GM23338 (cell line): ENCODE measurements at regions not wholly inside any gene's neighbourhood (a gene's known extent, or its start where the extent isn't known, plus 50 kb on each side); places are given as distances from the start of the nearest gene placed in this dataset.

ENCODE experiments used
- CREB1 ChIP-seq: fragments of 250-450 bp; sonication (Bioruptor Pico); IDR thresholded peaks from 2 replicates; pipeline ENCODE4 v1.5.0; 2020; ENCODE audit warnings: low read depth, mild to moderate bottlenecking, moderate library complexity
- ETS1 ChIP-seq: IDR thresholded peaks from 2 replicates; pipeline ENCODE4 v1.6.1; 2016; ENCODE audit warnings: antibody characterized with exemption
- EZH2 ChIP-seq: fragments of 200-600 bp; sonication (generic); IDR thresholded peaks from one replicate; pipeline ENCODE4 v1.8.0; 2017; ENCODE audit warnings: antibody characterized with exemption, mild to moderate bottlenecking, low read depth; ENCODE audit not compliant: unreplicated experiment
- EZH2phosphoT487 ChIP-seq: fragments of 200-600 bp; sonication (generic); IDR thresholded peaks from one replicate; pipeline ENCODE4 v1.8.1; 2018; ENCODE audit warnings: antibody characterized with exemption; ENCODE audit not compliant: unreplicated experiment
- JUNB ChIP-seq: IDR thresholded peaks from one replicate; pipeline ENCODE4 v1.6.1; 2016; ENCODE audit warnings: antibody characterized with exemption; ENCODE audit not compliant: unreplicated experiment
- POLR2AphosphoS5 ChIP-seq: IDR thresholded peaks from 2 replicates; pipeline ENCODE4 v1.6.1; 2016; ENCODE audit warnings: antibody characterized with exemption, low read depth
- STAT1 ChIP-seq: IDR thresholded peaks from one replicate; pipeline ENCODE4 v1.6.1; 2016; ENCODE audit warnings: antibody characterized with exemption; ENCODE audit not compliant: unreplicated experiment
- ZNF114 ChIP-seq: fragments of 250-450 bp; sonication (Bioruptor Pico); IDR thresholded peaks from 2 replicates; pipeline ENCODE4 v1.5.0; 2020; ENCODE audit warnings: mild to moderate bottlenecking, moderate library complexity
- ZNF331 ChIP-seq: fragments of 250-450 bp; sonication (Bioruptor Pico); IDR thresholded peaks from 2 replicates; pipeline ENCODE4 v1.5.0; 2020; ENCODE audit warnings: low read depth, mild to moderate bottlenecking, moderate library complexity
- TF ChIP-seq, protein P1 (sequence below): fragments of 250-450 bp; sonication (Bioruptor Pico); IDR thresholded peaks from 2 replicates; pipeline ENCODE4 v1.5.0; 2020; ENCODE audit warnings: mild to moderate bottlenecking, moderate library complexity
- TF ChIP-seq, protein P2 (sequence below), 2 experiments: fragments of 200-600 bp in 1 of 2; sonication (generic) in 1 of 2; conservative IDR thresholded peaks; 2 replicates each; pipeline versions ENCODE4 v1.5.1 to v1.6.1; 2016 to 2017; ENCODE audit warnings: antibody characterized with exemption in 2 of 2, low read depth in 2 of 2, mild to moderate bottlenecking in 2 of 2, moderate library complexity in 1 of 2

- TF ChIP-seq, protein P1, sequence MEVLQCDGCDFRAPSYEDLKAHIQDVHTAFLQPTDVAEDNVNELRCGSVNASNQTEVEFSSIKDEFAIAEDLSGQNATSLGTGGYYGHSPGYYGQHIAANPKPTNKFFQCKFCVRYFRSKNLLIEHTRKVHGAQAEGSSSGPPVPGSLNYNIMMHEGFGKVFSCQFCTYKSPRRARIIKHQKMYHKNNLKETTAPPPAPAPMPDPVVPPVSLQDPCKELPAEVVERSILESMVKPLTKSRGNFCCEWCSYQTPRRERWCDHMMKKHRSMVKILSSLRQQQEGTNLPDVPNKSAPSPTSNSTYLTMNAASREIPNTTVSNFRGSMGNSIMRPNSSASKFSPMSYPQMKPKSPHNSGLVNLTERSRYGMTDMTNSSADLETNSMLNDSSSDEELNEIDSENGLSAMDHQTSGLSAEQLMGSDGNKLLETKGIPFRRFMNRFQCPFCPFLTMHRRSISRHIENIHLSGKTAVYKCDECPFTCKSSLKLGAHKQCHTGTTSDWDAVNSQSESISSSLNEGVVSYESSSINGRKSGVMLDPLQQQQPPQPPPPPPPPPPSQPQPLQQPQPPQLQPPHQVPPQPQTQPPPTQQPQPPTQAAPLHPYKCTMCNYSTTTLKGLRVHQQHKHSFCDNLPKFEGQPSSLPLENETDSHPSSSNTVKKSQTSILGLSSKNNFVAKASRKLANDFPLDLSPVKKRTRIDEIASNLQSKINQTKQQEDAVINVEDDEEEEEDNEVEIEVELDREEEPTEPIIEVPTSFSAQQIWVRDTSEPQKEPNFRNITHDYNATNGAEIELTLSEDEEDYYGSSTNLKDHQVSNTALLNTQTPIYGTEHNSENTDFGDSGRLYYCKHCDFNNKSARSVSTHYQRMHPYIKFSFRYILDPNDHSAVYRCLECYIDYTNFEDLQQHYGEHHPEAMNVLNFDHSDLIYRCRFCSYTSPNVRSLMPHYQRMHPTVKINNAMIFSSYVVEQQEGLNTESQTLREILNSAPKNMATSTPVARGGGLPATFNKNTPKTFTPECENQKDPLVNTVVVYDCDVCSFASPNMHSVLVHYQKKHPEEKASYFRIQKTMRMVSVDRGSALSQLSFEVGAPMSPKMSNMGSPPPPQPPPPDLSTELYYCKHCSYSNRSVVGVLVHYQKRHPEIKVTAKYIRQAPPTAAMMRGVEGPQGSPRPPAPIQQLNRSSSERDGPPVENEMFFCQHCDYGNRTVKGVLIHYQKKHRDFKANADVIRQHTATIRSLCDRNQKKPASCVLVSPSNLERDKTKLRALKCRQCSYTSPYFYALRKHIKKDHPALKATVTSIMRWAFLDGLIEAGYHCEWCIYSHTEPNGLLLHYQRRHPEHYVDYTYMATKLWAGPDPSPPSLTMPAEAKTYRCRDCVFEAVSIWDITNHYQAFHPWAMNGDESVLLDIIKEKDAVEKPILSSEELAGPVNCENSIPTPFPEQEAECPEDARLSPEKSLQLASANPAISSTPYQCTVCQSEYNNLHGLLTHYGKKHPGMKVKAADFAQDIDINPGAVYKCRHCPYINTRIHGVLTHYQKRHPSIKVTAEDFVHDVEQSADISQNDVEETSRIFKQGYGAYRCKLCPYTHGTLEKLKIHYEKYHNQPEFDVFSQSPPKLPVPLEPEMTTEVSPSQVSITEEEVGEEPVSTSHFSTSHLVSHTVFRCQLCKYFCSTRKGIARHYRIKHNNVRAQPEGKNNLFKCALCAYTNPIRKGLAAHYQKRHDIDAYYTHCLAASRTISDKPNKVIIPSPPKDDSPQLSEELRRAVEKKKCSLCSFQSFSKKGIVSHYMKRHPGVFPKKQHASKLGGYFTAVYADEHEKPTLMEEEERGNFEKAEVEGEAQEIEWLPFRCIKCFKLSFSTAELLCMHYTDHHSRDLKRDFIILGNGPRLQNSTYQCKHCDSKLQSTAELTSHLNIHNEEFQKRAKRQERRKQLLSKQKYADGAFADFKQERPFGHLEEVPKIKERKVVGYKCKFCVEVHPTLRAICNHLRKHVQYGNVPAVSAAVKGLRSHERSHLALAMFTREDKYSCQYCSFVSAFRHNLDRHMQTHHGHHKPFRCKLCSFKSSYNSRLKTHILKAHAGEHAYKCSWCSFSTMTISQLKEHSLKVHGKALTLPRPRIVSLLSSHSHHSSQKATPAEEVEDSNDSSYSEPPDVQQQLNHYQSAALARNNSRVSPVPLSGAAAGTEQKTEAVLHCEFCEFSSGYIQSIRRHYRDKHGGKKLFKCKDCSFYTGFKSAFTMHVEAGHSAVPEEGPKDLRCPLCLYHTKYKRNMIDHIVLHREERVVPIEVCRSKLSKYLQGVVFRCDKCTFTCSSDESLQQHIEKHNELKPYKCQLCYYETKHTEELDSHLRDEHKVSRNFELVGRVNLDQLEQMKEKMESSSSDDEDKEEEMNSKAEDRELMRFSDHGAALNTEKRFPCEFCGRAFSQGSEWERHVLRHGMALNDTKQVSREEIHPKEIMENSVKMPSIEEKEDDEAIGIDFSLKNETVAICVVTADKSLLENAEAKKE: no peak
- TF ChIP-seq ETS1 (no peak), EZH2 (no peak), POLR2AphosphoS5 (no peak), ZNF331 (CRISPR knock-in tag) (no peak), ZNF114 (CRISPR knock-in tag) (no peak), JUNB (no peak), EZH2phosphoT487 (no peak), CREB1 (CRISPR knock-in tag) (no peak), STAT1 (no peak)
- TF ChIP-seq, protein P2, sequence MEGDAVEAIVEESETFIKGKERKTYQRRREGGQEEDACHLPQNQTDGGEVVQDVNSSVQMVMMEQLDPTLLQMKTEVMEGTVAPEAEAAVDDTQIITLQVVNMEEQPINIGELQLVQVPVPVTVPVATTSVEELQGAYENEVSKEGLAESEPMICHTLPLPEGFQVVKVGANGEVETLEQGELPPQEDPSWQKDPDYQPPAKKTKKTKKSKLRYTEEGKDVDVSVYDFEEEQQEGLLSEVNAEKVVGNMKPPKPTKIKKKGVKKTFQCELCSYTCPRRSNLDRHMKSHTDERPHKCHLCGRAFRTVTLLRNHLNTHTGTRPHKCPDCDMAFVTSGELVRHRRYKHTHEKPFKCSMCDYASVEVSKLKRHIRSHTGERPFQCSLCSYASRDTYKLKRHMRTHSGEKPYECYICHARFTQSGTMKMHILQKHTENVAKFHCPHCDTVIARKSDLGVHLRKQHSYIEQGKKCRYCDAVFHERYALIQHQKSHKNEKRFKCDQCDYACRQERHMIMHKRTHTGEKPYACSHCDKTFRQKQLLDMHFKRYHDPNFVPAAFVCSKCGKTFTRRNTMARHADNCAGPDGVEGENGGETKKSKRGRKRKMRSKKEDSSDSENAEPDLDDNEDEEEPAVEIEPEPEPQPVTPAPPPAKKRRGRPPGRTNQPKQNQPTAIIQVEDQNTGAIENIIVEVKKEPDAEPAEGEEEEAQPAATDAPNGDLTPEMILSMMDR (conservative IDR thresholded peaks at IDR 0.05; ENCODE audit: low read depth in 2 of 2): no peak
Measured at GRCh38 chr4:187071946-187072600, 348.4 kb upstream of the FAT1 start (continued).
